ENCODE measurements at regions not wholly inside any gene's neighbourhood (a gene's known extent, or its start where the extent isn't known, plus 50 kb on each side); places are given as distances from the start of the nearest gene placed in this dataset.
"Not testable (repeated sequence)": the region's sequence is repeated elsewhere in the genome, so short reads cannot be mapped to it uniquely, and the experiment has no call there.

- TF ChIP-seq POLR2A (IDR thresholded peaks at IDR 0.05) (no peak), CTCF (IDR thresholded peaks at IDR 0.05) (no peak), EP300 (IDR thresholded peaks at IDR 0.05; ENCODE audit: low read depth) (no peak), POLR2AphosphoS5 (IDR thresholded peaks at IDR 0.05) (no peak)
- H3K27me3 ChIP-seq = no peaks in the 10 kb centered on the region
- H3K9me3 ChIP-seq = no peaks in the 10 kb centered on the region
- DNase-seq = no peak
- no peak overlapping the region for H3K4me3 ChIP-seq
- WGBS, 2 donors (ENCODE audit: low coverage in 1 of 2) = 80 to 86% methylated on average over 6 of the region's 6 CpGs
- H3K4me1 ChIP-seq = no peaks in the 10 kb centered on the region
- in situ Hi-C loops (cut with MboI; ENCODE audit: low pct_ligation_motif_present in 1 of 4, low pct_unique_long_range_greater_than_20kb in 1 of 4, low sequenced_read_pairs in 3 of 4) = no loop called here
- no peaks in the 10 kb centered on the region for H3K36me3 ChIP-seq
- intact Hi-C loops (cut with DNase I; ENCODE audit: low total_unique reads) = no loop called here
- no peak overlapping the region for H3K27ac ChIP-seq
These were observed 152.8 kb upstream of the PABPC3 start for GRCh38 chr13:24943136-24943535.

GRCh38 chr13:24944073-24944472, 151.9 kb upstream of the PABPC3 start:
- WGBS, 2 donors (ENCODE audit: low coverage in 1 of 2) = 72 to 75% methylated on average over 2 to 4 of the region's 4 CpGs
- H3K27me3 ChIP-seq; intact Hi-C loops (cut with DNase I; ENCODE audit: low total_unique reads); in situ Hi-C loops (cut with MboI; ENCODE audit: low pct_ligation_motif_present in 1 of 4, low pct_unique_long_range_greater_than_20kb in 1 of 4, low sequenced_read_pairs in 3 of 4); DNase-seq; H3K4me3 ChIP-seq; H3K27ac ChIP-seq; H3K9me3 ChIP-seq; H3K4me1 ChIP-seq; H3K36me3 ChIP-seq: not testable (repeated sequence)

GRCh38 chr13:24948977-24949376, 147.0 kb upstream of the PABPC3 start:
- 77 to 100% methylated on average over 2 of the region's 2 CpGs for WGBS, 2 donors (ENCODE audit: low coverage in 1 of 2)
- H3K4me3 ChIP-seq; H3K36me3 ChIP-seq; H3K9me3 ChIP-seq; H3K27me3 ChIP-seq; H3K27ac ChIP-seq; H3K4me1 ChIP-seq; intact Hi-C loops (cut with DNase I; ENCODE audit: low total_unique reads); DNase-seq; in situ Hi-C loops (cut with MboI; ENCODE audit: low pct_ligation_motif_present in 1 of 4, low pct_unique_long_range_greater_than_20kb in 1 of 4, low sequenced_read_pairs in 3 of 4): not testable (repeated sequence)

- H3K4me1 ChIP-seq; H3K4me3 ChIP-seq; H3K27me3 ChIP-seq; H3K36me3 ChIP-seq; H3K9me3 ChIP-seq; H3K27ac ChIP-seq; DNase-seq; intact Hi-C loops (cut with DNase I; ENCODE audit: low total_unique reads): not testable (repeated sequence)
- in situ Hi-C loops (cut with MboI; ENCODE audit: low pct_ligation_motif_present in 1 of 4, low pct_unique_long_range_greater_than_20kb in 1 of 4, low sequenced_read_pairs in 3 of 4) = loop anchor here in 2 of 4 donors (5.0 kb wide), 1 partner anchor 353 kb away; no protein-coding TSS in a partner anchor
These were observed 145.3 kb upstream of the PABPC3 start for GRCh38 chr13:24950611-24951010.

GRCh38 chr13:24967970-24968369, 128.0 kb upstream of the PABPC3 start:
- in situ Hi-C loops (cut with MboI; ENCODE audit: low pct_ligation_motif_present in 1 of 4, low pct_unique_long_range_greater_than_20kb in 1 of 4, low sequenced_read_pairs in 3 of 4); intact Hi-C loops (cut with DNase I; ENCODE audit: low total_unique reads); H3K27me3 ChIP-seq; H3K36me3 ChIP-seq; H3K4me1 ChIP-seq; DNase-seq; H3K9me3 ChIP-seq; H3K27ac ChIP-seq: not testable (repeated sequence)
- H3K4me3 ChIP-seq = peak overlapping the region in 3 of 4 donors; percentile 26 to 29 (median 27)
- WGBS, 2 donors (ENCODE audit: low coverage in 1 of 2) = 0 to 24% methylated on average over 2 to 5 of the region's 5 CpGs

- peak overlapping the region in 2 of 4 donors; percentile 27 to 29 for H3K4me3 ChIP-seq
- intact Hi-C loops (cut with DNase I; ENCODE audit: low total_unique reads); H3K36me3 ChIP-seq; in situ Hi-C loops (cut with MboI; ENCODE audit: low pct_ligation_motif_present in 1 of 4, low pct_unique_long_range_greater_than_20kb in 1 of 4, low sequenced_read_pairs in 3 of 4); H3K27ac ChIP-seq; H3K27me3 ChIP-seq; H3K4me1 ChIP-seq; H3K9me3 ChIP-seq: not testable (repeated sequence)
- 23 to 50% methylated on average over 1 to 2 of the region's 2 CpGs for WGBS, 2 donors (ENCODE audit: low coverage in 1 of 2)
- peak; percentile 16 for DNase-seq
- TF ChIP-seq CTCF (IDR thresholded peaks at IDR 0.05) = peak in 4 of 5 experiments; percentile 20 to 59 (median 38)
These were observed 127.5 kb upstream of the PABPC3 start for GRCh38 chr13:24968416-24968815.

GRCh38 chr13:24973102-24973501, 122.8 kb upstream of the PABPC3 start:
- H3K4me3 ChIP-seq; H3K4me1 ChIP-seq; H3K27ac ChIP-seq; H3K27me3 ChIP-seq; in situ Hi-C loops (cut with MboI; ENCODE audit: low pct_ligation_motif_present in 1 of 4, low pct_unique_long_range_greater_than_20kb in 1 of 4, low sequenced_read_pairs in 3 of 4); DNase-seq; H3K36me3 ChIP-seq; H3K9me3 ChIP-seq: not testable (repeated sequence)
- intact Hi-C loops (cut with DNase I; ENCODE audit: low total_unique reads) = loop anchor here (5.0 kb wide), 1 partner anchor 281 kb away; no protein-coding TSS in a partner anchor
- 81 to 86% methylated on average over 8 to 9 of the region's 9 CpGs for WGBS, 2 donors (ENCODE audit: low coverage in 1 of 2)

GRCh38 chr13:24981181-24981803, 114.6 kb upstream of the PABPC3 start:
- WGBS, 2 donors (ENCODE audit: low coverage in 1 of 2) = 53 to 66% methylated on average over 2 to 3 of the region's 3 CpGs
- H3K36me3 ChIP-seq; H3K27me3 ChIP-seq; H3K27ac ChIP-seq; H3K4me3 ChIP-seq; DNase-seq; H3K9me3 ChIP-seq; intact Hi-C loops (cut with DNase I; ENCODE audit: low total_unique reads): not testable (repeated sequence)
- in situ Hi-C loops (cut with MboI; ENCODE audit: low pct_ligation_motif_present in 1 of 4, low pct_unique_long_range_greater_than_20kb in 1 of 4, low sequenced_read_pairs in 3 of 4) = loop anchor here in 1 of 4 donors (25.0 kb wide), 1 partner anchor 294 kb away; the partner anchor contains the start of gene ATP12A
- peaks cover 0 to 15% (median 1%) of the 10 kb centered on the region in 4 donors for H3K4me1 ChIP-seq
